PC-3 (cell line): ENCODE measurements at regions not wholly inside any gene's neighbourhood (a gene's known extent, or its start where the extent isn't known, plus 50 kb on each side); places are given as distances from the start of the nearest gene placed in this dataset.

Experiments
- ATAC-seq: fragments of 200-7000 bp; cut with Tn5 transposase; 2 replicates; pipeline ENCODE4 v1.9.1; 2020; ENCODE audit warnings: mild to moderate bottlenecking, moderate library complexity
- BruUV-seq: library from RNA; stranded (reverse); fragments of 400-500 nt; replicated peaks from 2 replicates; lab custom pipeline; 2021; lab: Mats Ljungman, UMichigan
- CTCF ChIA-PET: fragments of 300-600 bp; sonication (Branson Sonifier 250); formaldehyde crosslinking; loops from one replicate; lab custom pipeline; 2022; ENCODE audit warnings: antibody characterized with exemption; lab: Charles Lee
- POLR2A ChIA-PET: fragments of 300-600 bp; sonication (Branson Sonifier 250); formaldehyde crosslinking; loops from one replicate; lab custom pipeline; 2022; ENCODE audit warnings: antibody characterized with exemption; ENCODE audit not compliant: unreplicated experiment; lab: Charles Lee
- DNase-seq: peaks from one replicate; pipeline ENCODE4 v3.0.0-alpha.2; 2015
- H2AFZ ChIP-seq: fragments of 300-600 bp; sonication (generic); 2 replicates; pipeline ENCODE4 v1.6.0; 2016; ENCODE audit warnings: antibody characterized with exemption, low read length
- H3F3A ChIP-seq: fragments of 300-600 bp; sonication (generic); one replicate; pipeline ENCODE4 v1.6.0; 2017; ENCODE audit warnings: antibody characterized with exemption, low read length, control low read depth, mild to moderate bottlenecking; ENCODE audit not compliant: unreplicated experiment
- H3K27ac ChIP-seq: fragments of 300-600 bp; sonication (generic); 2 replicates; pipeline ENCODE4 v1.5.1; 2016; ENCODE audit warnings: mild to moderate bottlenecking, low read length
- H3K27me3 ChIP-seq: fragments of 300-600 bp; sonication (generic); 2 replicates; pipeline ENCODE4 v1.6.1; 2016; ENCODE audit warnings: low read length, mixed read lengths
- H3K36me3 ChIP-seq: fragments of 300-600 bp; sonication (generic); 2 replicates; pipeline ENCODE4 v1.6.1; 2016; ENCODE audit warnings: low read depth, mixed run types, low read length, mixed read lengths
- H3K4me1 ChIP-seq: fragments of 300-600 bp; sonication (generic); 2 replicates; pipeline ENCODE4 v1.5.1; 2016; ENCODE audit warnings: low read length; ENCODE audit not compliant: insufficient read depth
- H3K4me2 ChIP-seq: fragments of 300-600 bp; sonication (generic); 2 replicates; pipeline ENCODE4 v1.6.0; 2016; ENCODE audit warnings: low read length
- H3K4me3 ChIP-seq: fragments of 300-600 bp; sonication (generic); 2 replicates; pipeline ENCODE4 v1.5.1; 2016; ENCODE audit warnings: mild to moderate bottlenecking, low read length, mixed read lengths
- H3K79me2 ChIP-seq: fragments of 300-600 bp; sonication (generic); 2 replicates; pipeline ENCODE4 v1.6.1; 2017; ENCODE audit warnings: low read length, mixed read lengths
- H3K9ac ChIP-seq: fragments of 300-600 bp; sonication (generic); 2 replicates; pipeline ENCODE4 v1.6.0; 2016; ENCODE audit warnings: mild to moderate bottlenecking, low read length
- H3K9me2 ChIP-seq: fragments of 300-600 bp; sonication (generic); replicated peaks from 2 replicates; pipeline ENCODE4 v1.6.1; 2016; ENCODE audit warnings: mixed run types, low read length, mixed read lengths
- H3K9me3 ChIP-seq: fragments of 300-600 bp; sonication (generic); 2 replicates; pipeline ENCODE4 v1.6.1; 2016; ENCODE audit warnings: low read length, mixed read lengths
- H4K20me1 ChIP-seq: fragments of 300-600 bp; sonication (generic); 2 replicates; pipeline ENCODE4 v1.6.1; 2016; ENCODE audit warnings: low read length, mixed read lengths
- CTCF ChIP-seq: fragments of 300-600 bp; sonication (generic); conservative IDR thresholded peaks from 2 replicates; pipeline ENCODE4 v1.5.1; 2017; ENCODE audit warnings: antibody characterized with exemption, low read depth, mild to moderate bottlenecking, low read length
- EZH2 ChIP-seq: fragments of 300-600 bp; sonication (generic); IDR thresholded peaks from one replicate; pipeline ENCODE4 v1.6.1; 2017; ENCODE audit warnings: antibody characterized with exemption, mild to moderate bottlenecking, low read length; ENCODE audit not compliant: unreplicated experiment
- EZH2phosphoT487 ChIP-seq: fragments of 300-600 bp; sonication (generic); IDR thresholded peaks from 2 replicates; pipeline ENCODE4 v1.6.1; 2018; ENCODE audit warnings: mild to moderate bottlenecking, antibody characterized with exemption, low read length, borderline replicate concordance
- intact Hi-C: fragments of 100-400 bp; cut with micrococcal nuclease; formaldehyde crosslinking; loops from 2 replicates; pipeline ENCODE4 v1.9.0; 2023

GRCh38 chr14:62616668-62617067 is 428.6 kb downstream of the KCNH5 start:
- Histone ChIP-seq H3K9ac (no peak overlapping the region), H3K4me1 (no peaks in the 10 kb centered on the region), H3K27ac (no peak overlapping the region), H4K20me1 (no peaks in the 10 kb centered on the region), H2AFZ (no peak overlapping the region), H3K4me2 (no peak overlapping the region), H3K4me3 (no peak overlapping the region), H3K9me2 (no peaks in the 10 kb centered on the region), H3K27me3 (peaks cover 32% of the 10 kb centered on the region), H3K9me3 (no peaks in the 10 kb centered on the region), H3F3A (no peaks in the 10 kb centered on the region), H3K36me3 (no peaks in the 10 kb centered on the region), H3K79me2 (no peaks in the 10 kb centered on the region)
- DNase-seq (no peak), ATAC-seq (no peak)
- intact Hi-C loops = no loop called here
- ChIA-PET POLR2A (no interaction called here), CTCF (no interaction called here)
- BruUV-seq = no TSS peak
- no peak for TF ChIP-seq EZH2
- TF ChIP-seq CTCF = no peak
- no peak for TF ChIP-seq EZH2phosphoT487

- intact Hi-C loops = no loop called here
- Histone ChIP-seq H3K9me2 (no peaks in the 10 kb centered on the region), H3K4me2 (no peak overlapping the region), H3F3A (no peaks in the 10 kb centered on the region), H2AFZ (no peak overlapping the region), H3K27me3 (no peaks in the 10 kb centered on the region), H3K4me1 (no peaks in the 10 kb centered on the region), H3K27ac (no peak overlapping the region), H3K36me3 (no peaks in the 10 kb centered on the region), H4K20me1 (no peaks in the 10 kb centered on the region), H3K9me3 (no peaks in the 10 kb centered on the region), H3K9ac (no peak overlapping the region), H3K4me3 (no peak overlapping the region), H3K79me2 (no peaks in the 10 kb centered on the region)
- CTCF ChIA-PET = no interaction called here
- BruUV-seq = no TSS peak
- DNase-seq (no peak), ATAC-seq (no peak)
- no peak for TF ChIP-seq CTCF
- TF ChIP-seq EZH2 = no peak
- no peak for TF ChIP-seq EZH2phosphoT487
- POLR2A ChIA-PET = no interaction called here
Measured at GRCh38 chr14:62626416-62626815, 418.8 kb downstream of the KCNH5 start.

- no peaks in the 10 kb centered on the region for H3K27me3 ChIP-seq
- intact Hi-C loops = no loop called here
- H3K36me3 ChIP-seq = no peaks in the 10 kb centered on the region
- H3K79me2 ChIP-seq = no peaks in the 10 kb centered on the region
- no peak overlapping the region for H2AFZ ChIP-seq
- no peak overlapping the region for H3K4me3 ChIP-seq
- H3F3A ChIP-seq = no peaks in the 10 kb centered on the region
- H3K4me1 ChIP-seq = no peaks in the 10 kb centered on the region
- no peak overlapping the region for H3K9ac ChIP-seq
- H4K20me1 ChIP-seq = no peaks in the 10 kb centered on the region
- no peak overlapping the region for H3K4me2 ChIP-seq
- DNase-seq (no peak), ATAC-seq (no peak)
- no peak for TF ChIP-seq EZH2
- no peak for TF ChIP-seq CTCF
- TF ChIP-seq EZH2phosphoT487 = no peak
- ChIA-PET POLR2A (no interaction called here), CTCF (no interaction called here)
- BruUV-seq = no TSS peak
- no peak overlapping the region for H3K27ac ChIP-seq
- H3K9me2 ChIP-seq = no peaks in the 10 kb centered on the region
- no peaks in the 10 kb centered on the region for H3K9me3 ChIP-seq
Measured at GRCh38 chr14:62629176-62629725, 416.0 kb downstream of the KCNH5 start.
